CD4-positive, alpha-beta T cell treated with Interleukin-1 beta for 1 hour (primary cell): ENCODE measurements at regions not wholly inside any gene's neighbourhood (a gene's known extent, or its start where the extent isn't known, plus 50 kb on each side); places are given as distances from the start of the nearest gene placed in this dataset.

Experiments
- DNase-seq, 2 donors: peaks; one replicate each; pipeline ENCODE4 v3.0.0-alpha.2; 2020 to 2022

- DNase-seq: no peak
These were observed 324.4 kb upstream of the TNP1 start for GRCh38 chr2:217184242-217184641.

- DNase-seq: no peak
These were observed 323.6 kb upstream of the TNP1 start for GRCh38 chr2:217183471-217183870.

GRCh38 chr2:217182926-217183325, 323.1 kb upstream of the TNP1 start:
- no peak for DNase-seq

GRCh38 chr2:217181512-217181911, 321.6 kb upstream of the TNP1 start:
- no peak for DNase-seq

- no peak for DNase-seq
These were observed 320.0 kb upstream of the TNP1 start for GRCh38 chr2:217179854-217180253.

GRCh38 chr2:217178341-217178740, 318.5 kb upstream of the TNP1 start:
- no peak for DNase-seq

GRCh38 chr2:217177720-217178119, 317.9 kb upstream of the TNP1 start:
- DNase-seq: no peak

- no peak for DNase-seq
These were observed 312.0 kb upstream of the TNP1 start for GRCh38 chr2:217171874-217172273.

GRCh38 chr2:217168496-217168895, 308.6 kb upstream of the TNP1 start:
- DNase-seq: no peak

GRCh38 chr2:217167531-217167930, 307.7 kb upstream of the TNP1 start:
- no peak for DNase-seq

GRCh38 chr2:217166241-217166850, 306.5 kb upstream of the TNP1 start:
- no peak for DNase-seq

GRCh38 chr2:217165547-217165946, 305.7 kb upstream of the TNP1 start:
- DNase-seq: no peak

- no peak for DNase-seq
These were observed 304.1 kb upstream of the TNP1 start for GRCh38 chr2:217163987-217164386.

GRCh38 chr2:217162533-217162932, 302.7 kb upstream of the TNP1 start:
- peak in 1 of 2 donors; percentile 15 for DNase-seq

GRCh38 chr2:217160978-217161973, 301.4 kb upstream of the TNP1 start:
- DNase-seq: no peak

GRCh38 chr2:217160103-217160743, 300.4 kb upstream of the TNP1 start:
- no peak for DNase-seq

GRCh38 chr2:217158928-217159327, 299.1 kb upstream of the TNP1 start:
- DNase-seq: no peak

- no peak for DNase-seq
These were observed 297.7 kb upstream of the TNP1 start for GRCh38 chr2:217157581-217157980.

- DNase-seq: no peak
These were observed 296.9 kb upstream of the TNP1 start for GRCh38 chr2:217156801-217157200.

- no peak for DNase-seq
These were observed 295.1 kb upstream of the TNP1 start for GRCh38 chr2:217154923-217155322.

GRCh38 chr2:217153510-217153909, 293.6 kb upstream of the TNP1 start:
- no peak for DNase-seq

- DNase-seq: no peak
These were observed 293.0 kb upstream of the TNP1 start for GRCh38 chr2:217152831-217153230.

- no peak for DNase-seq
These were observed 291.8 kb upstream of the TNP1 start for GRCh38 chr2:217151509-217152206.
